Thyroid gland (tissue), 4 donors: ENCODE measurements at regions not wholly inside any gene's neighbourhood (a gene's known extent, or its start where the extent isn't known, plus 50 kb on each side); places are given as distances from the start of the nearest gene placed in this dataset.
"Not testable (repeated sequence)": the region's sequence is repeated elsewhere in the genome, so short reads cannot be mapped to it uniquely, and the experiment has no call there.

ENCODE experiments used
- DNase-seq, 2 donors: peaks; one replicate each; pipeline ENCODE4 v3.0.0-alpha.2; 2019
- H3K27ac ChIP-seq, 3 donors: fragments of 200-600 bp; sonication (generic); 1 replicate in 2 of 3; 2 replicates in 1 of 3; pipeline ENCODE4 v1.5.1; 2016 to 2019; ENCODE audit warnings: mild to moderate bottlenecking in 1 of 3, moderate library complexity in 1 of 3
- H3K27me3 ChIP-seq: fragments of 200-600 bp; sonication (generic); one replicate; pipeline ENCODE4 v1.5.1; 2019
- H3K36me3 ChIP-seq, 2 donors: fragments of 200-600 bp; sonication (generic); one replicate each; pipeline ENCODE4 v1.5.1; 2016 to 2019
- H3K4me1 ChIP-seq, 2 donors: fragments of 200-600 bp; sonication (generic); one replicate each; pipeline ENCODE4 v1.5.1; 2017 to 2019
- H3K4me3 ChIP-seq, 3 donors: fragments of 200-600 bp; sonication (generic); replicated peaks in 1 of 3; 1 replicate in 2 of 3; 2 replicates in 1 of 3; pipeline ENCODE4 v1.5.1; 2016; ENCODE audit warnings: mild to moderate bottlenecking in 1 of 3
- H3K9me3 ChIP-seq: fragments of 200-600 bp; sonication (generic); one replicate; pipeline ENCODE4 v1.5.1; 2017
- CTCF ChIP-seq, 6 experiments: fragments of 200-600 bp in 3 of 6; fragments of 450-650 bp in 3 of 6; sonication (generic) in 3 of 6; IDR thresholded peaks; one replicate each; pipeline ENCODE4 v1.5.1; 2016 to 2019; ENCODE audit warnings: antibody characterized with exemption in 6 of 6, mild to moderate bottlenecking in 2 of 6, inconsistent platforms in 1 of 6, moderate library complexity in 1 of 6
- POLR2A ChIP-seq, 2 donors: fragments of 450-650 bp; IDR thresholded peaks; one replicate each; pipeline ENCODE4 v1.6.1; 2017; ENCODE audit warnings: antibody characterized with exemption in 2 of 2, mild to moderate bottlenecking in 2 of 2, moderate library complexity in 1 of 2
- WGBS, 2 donors: methylation state at CpG; one replicate each; pipeline ENCODE4 v1.1.5; 2017; 5-methylcytosine and 5-hydroxymethylcytosine counted together
- intact Hi-C: fragments of 100-400 bp; cut with DNase I; formaldehyde crosslinking; loops from one replicate; pipeline ENCODE4 v1.15.1; 2023

- H3K36me3 ChIP-seq = no peaks in the 10 kb centered on the region
- intact Hi-C loops = no loop called here
- H3K4me3 ChIP-seq = no peak overlapping the region
- 29% methylated on average over 1 of the region's 1 CpG for WGBS, 2 donors
- no peak for DNase-seq
- no peaks in the 10 kb centered on the region for H3K27me3 ChIP-seq
- H3K27ac ChIP-seq = no peak overlapping the region
- H3K9me3 ChIP-seq = no peaks in the 10 kb centered on the region
- no peaks in the 10 kb centered on the region for H3K4me1 ChIP-seq
- TF ChIP-seq CTCF (IDR thresholded peaks at IDR 0.05) = no peak
- no peak for TF ChIP-seq POLR2A (IDR thresholded peaks at IDR 0.05)
These were observed 178.6 kb upstream of the TSPY4 start for GRCh38 chrY:9158616-9159015.

GRCh38 chrY:9160331-9160730 lies 176.9 kb upstream of the TSPY4 start:
- H3K4me1 ChIP-seq, H3K36me3 ChIP-seq, H3K27ac ChIP-seq, intact Hi-C loops, H3K27me3 ChIP-seq, H3K9me3 ChIP-seq, H3K4me3 ChIP-seq, DNase-seq: not testable (repeated sequence)
- WGBS, 2 donors = 83 to 95% methylated on average over 3 of the region's 3 CpGs

GRCh38 chrY:9160976-9161375 lies 176.3 kb upstream of the TSPY4 start:
- H3K36me3 ChIP-seq, H3K27ac ChIP-seq, H3K4me3 ChIP-seq, H3K4me1 ChIP-seq, H3K9me3 ChIP-seq, intact Hi-C loops, H3K27me3 ChIP-seq: not testable (repeated sequence)
- DNase-seq = peak in 1 of 2 donors; percentile 1
- 42 to 48% methylated on average over 3 of the region's 3 CpGs for WGBS, 2 donors

GRCh38 chrY:9161990-9162389 lies 175.3 kb upstream of the TSPY4 start:
- H3K4me1 ChIP-seq, H3K4me3 ChIP-seq, DNase-seq, H3K27ac ChIP-seq, H3K27me3 ChIP-seq, intact Hi-C loops, H3K36me3 ChIP-seq, H3K9me3 ChIP-seq: not testable (repeated sequence)

- intact Hi-C loops, H3K4me1 ChIP-seq, H3K36me3 ChIP-seq, DNase-seq, H3K9me3 ChIP-seq, H3K4me3 ChIP-seq, H3K27me3 ChIP-seq, H3K27ac ChIP-seq: not testable (repeated sequence)
These were observed 174.8 kb upstream of the TSPY4 start for GRCh38 chrY:9162424-9162823.

- H3K4me1 ChIP-seq, H3K36me3 ChIP-seq, H3K4me3 ChIP-seq, H3K27me3 ChIP-seq, H3K27ac ChIP-seq, DNase-seq, intact Hi-C loops, H3K9me3 ChIP-seq: not testable (repeated sequence)
- 71 to 83% methylated on average over 1 of the region's 1 CpG for WGBS, 2 donors
These were observed 159.6 kb upstream of the TSPY4 start for GRCh38 chrY:9177641-9178040.

GRCh38 chrY:9184827-9185226 lies 152.4 kb upstream of the TSPY4 start:
- H3K36me3 ChIP-seq, H3K4me3 ChIP-seq, DNase-seq, H3K4me1 ChIP-seq, intact Hi-C loops, H3K27ac ChIP-seq, H3K9me3 ChIP-seq, H3K27me3 ChIP-seq: not testable (repeated sequence)
- WGBS, 2 donors = 40 to 60% methylated on average over 2 of the region's 2 CpGs

- intact Hi-C loops = not testable (repeated sequence)
These were observed 130.2 kb upstream of the TSPY4 start for GRCh38 chrY:9207082-9207481.

GRCh38 chrY:9226409-9226808 lies 110.9 kb upstream of the TSPY4 start:
- peak; percentile 50 to 54 for DNase-seq
- TF ChIP-seq POLR2A (IDR thresholded peaks at IDR 0.05) (no peak), CTCF (IDR thresholded peaks at IDR 0.05) (no peak)
- no peaks in the 10 kb centered on the region for H3K9me3 ChIP-seq
- H3K27me3 ChIP-seq = no peaks in the 10 kb centered on the region
- H3K4me3 ChIP-seq = no peak overlapping the region
- intact Hi-C loops = no loop called here
- no peak overlapping the region for H3K27ac ChIP-seq
- 50 to 100% methylated on average over 1 of the region's 1 CpG for WGBS, 2 donors
- no peaks in the 10 kb centered on the region for H3K4me1 ChIP-seq
- no peaks in the 10 kb centered on the region for H3K36me3 ChIP-seq

More at GRCh38 chrY:9207082-9207481, 130.2 kb upstream of the TSPY4 start:
- not testable (repeated sequence) for DNase-seq, H3K4me1 ChIP-seq, H3K9me3 ChIP-seq, H3K27ac ChIP-seq, H3K36me3 ChIP-seq, H3K4me3 ChIP-seq, H3K27me3 ChIP-seq
- WGBS, 2 donors = 43 to 71% methylated on average over 1 of the region's 1 CpG
